Right atrium auricular region (tissue), 2 donors: ENCODE measurements at regions not wholly inside any gene's neighbourhood (a gene's known extent, or its start where the extent isn't known, plus 50 kb on each side); places are given as distances from the start of the nearest gene placed in this dataset.

ENCODE experiments used
- DNase-seq: peaks from one replicate; pipeline ENCODE4 v3.0.0-alpha.2; 2019; ENCODE audit warnings: low spot score
- H3K27ac ChIP-seq, 2 donors: fragments of 200-600 bp; sonication (generic); 1 replicate in 1 of 2; 2 replicates in 1 of 2; pipeline ENCODE4 v1.5.1; 2016 to 2019
- H3K27me3 ChIP-seq, 2 donors: fragments of 200-600 bp; sonication (generic); one replicate each; pipeline versions ENCODE4 v1.5.1 to v1.6.0; 2017 to 2019
- H3K36me3 ChIP-seq: fragments of 200-600 bp; sonication (generic); one replicate; pipeline ENCODE4 v1.5.1; 2016
- H3K4me1 ChIP-seq, 2 donors: fragments of 200-600 bp; sonication (generic); one replicate each; pipeline versions ENCODE4 v1.5.1 to v1.6.0; 2017 to 2019
- H3K4me3 ChIP-seq, 2 donors: fragments of 200-600 bp; sonication (generic); 1 replicate in 1 of 2; 2 replicates in 1 of 2; pipeline ENCODE4 v1.5.1; 2017 to 2019; ENCODE audit warnings: mild to moderate bottlenecking in 1 of 2, moderate library complexity in 1 of 2
- H3K9me3 ChIP-seq, 2 donors: fragments of 200-600 bp; sonication (generic); one replicate each; pipeline ENCODE4 v1.5.1; 2019
- TF ChIP-seq, protein P1 (sequence below), 2 donors: fragments of 200-600 bp; sonication (generic); IDR thresholded peaks; one replicate each; pipeline ENCODE4 v1.5.1; 2019; ENCODE audit warnings: antibody characterized with exemption in 2 of 2

DNA sequence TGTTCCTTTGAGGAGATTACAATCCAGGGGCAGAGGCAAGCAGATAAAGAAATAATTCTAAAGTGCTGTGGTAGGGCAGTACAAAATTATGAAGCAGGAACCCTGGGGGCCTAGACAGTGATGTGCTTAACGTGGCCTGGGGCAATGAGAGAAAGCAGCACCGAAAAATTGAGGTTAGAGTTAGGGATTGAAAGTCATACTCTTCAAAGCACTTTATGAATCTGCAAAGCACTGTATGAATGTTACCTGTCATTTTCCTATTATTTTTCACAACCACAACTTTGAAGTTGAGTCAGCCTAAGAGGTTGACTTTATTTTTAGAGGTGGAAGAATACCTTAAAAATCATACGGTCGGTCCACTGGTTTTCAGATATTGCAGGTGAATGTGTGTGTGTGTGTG is 183.4 kb upstream of the NFIA start:
- no peaks in the 10 kb centered on the region for H3K27me3 ChIP-seq
- H3K36me3 ChIP-seq, result no peaks in the 10 kb centered on the region
- TF ChIP-seq, protein P1, sequence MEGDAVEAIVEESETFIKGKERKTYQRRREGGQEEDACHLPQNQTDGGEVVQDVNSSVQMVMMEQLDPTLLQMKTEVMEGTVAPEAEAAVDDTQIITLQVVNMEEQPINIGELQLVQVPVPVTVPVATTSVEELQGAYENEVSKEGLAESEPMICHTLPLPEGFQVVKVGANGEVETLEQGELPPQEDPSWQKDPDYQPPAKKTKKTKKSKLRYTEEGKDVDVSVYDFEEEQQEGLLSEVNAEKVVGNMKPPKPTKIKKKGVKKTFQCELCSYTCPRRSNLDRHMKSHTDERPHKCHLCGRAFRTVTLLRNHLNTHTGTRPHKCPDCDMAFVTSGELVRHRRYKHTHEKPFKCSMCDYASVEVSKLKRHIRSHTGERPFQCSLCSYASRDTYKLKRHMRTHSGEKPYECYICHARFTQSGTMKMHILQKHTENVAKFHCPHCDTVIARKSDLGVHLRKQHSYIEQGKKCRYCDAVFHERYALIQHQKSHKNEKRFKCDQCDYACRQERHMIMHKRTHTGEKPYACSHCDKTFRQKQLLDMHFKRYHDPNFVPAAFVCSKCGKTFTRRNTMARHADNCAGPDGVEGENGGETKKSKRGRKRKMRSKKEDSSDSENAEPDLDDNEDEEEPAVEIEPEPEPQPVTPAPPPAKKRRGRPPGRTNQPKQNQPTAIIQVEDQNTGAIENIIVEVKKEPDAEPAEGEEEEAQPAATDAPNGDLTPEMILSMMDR (IDR thresholded peaks at IDR 0.05), result no peak
- H3K9me3 ChIP-seq, result no peaks in the 10 kb centered on the region
- no peak for DNase-seq
- peak overlapping the region in 1 of 2 donors; percentile 79 for H3K27ac ChIP-seq
- no peak overlapping the region for H3K4me3 ChIP-seq
- H3K4me1 ChIP-seq, result peaks cover 0 to 37% of the 10 kb centered on the region in 2 donors

DNA sequence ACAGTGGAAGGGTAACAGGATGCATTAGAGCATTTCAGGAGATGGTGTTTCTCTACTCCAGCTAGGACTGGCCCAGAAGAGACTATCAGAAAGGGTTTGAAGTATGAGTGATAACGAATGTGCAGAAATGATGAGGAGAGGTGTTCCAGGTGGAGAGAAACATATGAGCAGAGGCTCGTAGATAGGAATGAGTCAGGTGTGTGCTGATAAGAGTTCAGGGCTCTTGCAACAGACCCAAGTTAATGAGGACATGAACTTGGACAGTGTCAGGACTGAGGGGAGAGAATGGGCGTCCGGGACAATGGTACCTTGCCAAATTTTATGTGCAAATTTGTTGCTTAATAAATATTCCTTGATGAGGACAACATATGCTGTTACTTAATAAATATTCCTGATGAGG is 183.9 kb upstream of the NFIA start:
- Histone ChIP-seq H3K27me3 (no peaks in the 10 kb centered on the region), H3K9me3 (no peaks in the 10 kb centered on the region), H3K4me3 (no peak overlapping the region), H3K27ac (peak overlapping the region in 1 of 2 donors; percentile 79), H3K36me3 (no peaks in the 10 kb centered on the region), H3K4me1 (peaks cover 0 to 37% of the 10 kb centered on the region in 2 donors)
- TF ChIP-seq, protein P1 (IDR thresholded peaks at IDR 0.05), result no peak
- DNase-seq, result no peak

DNA sequence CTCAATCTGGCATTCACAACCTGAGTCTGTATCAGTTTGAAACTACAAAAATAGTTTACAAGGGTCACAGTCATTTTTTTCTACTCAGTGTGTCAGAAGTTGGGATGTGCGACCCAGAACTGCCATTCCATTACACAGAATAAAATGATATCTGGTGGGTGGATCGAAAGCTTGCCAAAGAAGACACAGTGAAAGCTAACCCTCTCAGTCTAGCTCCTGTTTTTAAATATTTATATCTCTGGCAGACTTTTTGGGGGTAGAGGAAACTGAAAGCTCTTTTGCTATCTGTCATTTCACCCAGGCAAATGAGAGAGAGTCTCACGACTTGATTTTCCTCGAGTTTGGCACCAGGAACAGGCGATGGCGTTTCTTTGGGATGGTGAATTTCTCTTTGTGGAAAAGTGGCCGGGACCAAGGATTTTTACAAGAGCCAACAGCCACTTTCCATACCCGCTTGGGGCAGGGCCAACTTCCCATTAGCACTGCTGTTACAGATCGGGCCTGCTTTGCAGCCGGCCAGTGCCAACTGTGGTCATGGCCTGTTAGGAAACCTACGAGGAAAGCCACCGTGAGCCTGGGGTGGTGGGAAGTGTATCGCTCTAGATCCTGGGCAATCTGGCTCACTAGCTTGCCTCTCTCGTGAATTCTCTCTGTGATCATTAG is 185.5 kb upstream of the NFIA start:
- no peak for DNase-seq
- TF ChIP-seq, protein P1 (IDR thresholded peaks at IDR 0.05), result no peak
- peak overlapping the region; percentile 68 to 79 for H3K27ac ChIP-seq
- peaks cover 0 to 33% of the 10 kb centered on the region in 2 donors for H3K4me1 ChIP-seq
- H3K27me3 ChIP-seq, result no peaks in the 10 kb centered on the region
- H3K36me3 ChIP-seq, result no peaks in the 10 kb centered on the region
- no peaks in the 10 kb centered on the region for H3K9me3 ChIP-seq
- H3K4me3 ChIP-seq, result no peak overlapping the region

DNA sequence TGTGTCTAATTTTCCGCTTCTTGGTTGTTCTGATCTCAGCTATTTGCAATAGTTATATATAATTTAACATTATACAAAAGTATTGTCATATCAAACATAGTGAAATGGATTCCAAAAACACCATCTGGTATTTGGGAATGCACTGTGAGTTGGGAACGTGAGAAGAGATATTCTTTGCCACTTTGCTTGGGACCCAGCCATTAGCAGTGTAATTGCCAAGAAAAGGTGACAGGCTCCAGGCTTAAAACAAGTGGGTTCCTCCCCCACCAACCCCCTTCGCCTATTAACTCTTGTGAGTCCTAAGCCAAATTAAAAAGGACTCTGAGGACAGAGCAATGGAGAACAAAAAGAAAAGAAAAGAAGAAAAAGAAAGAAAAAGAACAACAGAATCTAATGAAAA is 186.7 kb upstream of the NFIA start:
- Histone ChIP-seq H3K36me3 (no peaks in the 10 kb centered on the region), H3K4me1 (peaks cover 0 to 33% of the 10 kb centered on the region in 2 donors), H3K27ac (peak overlapping the region; percentile 68 to 79), H3K27me3 (no peaks in the 10 kb centered on the region), H3K9me3 (no peaks in the 10 kb centered on the region), H3K4me3 (no peak overlapping the region)
- TF ChIP-seq, protein P1 (IDR thresholded peaks at IDR 0.05), result no peak
- DNase-seq, result no peak

DNA sequence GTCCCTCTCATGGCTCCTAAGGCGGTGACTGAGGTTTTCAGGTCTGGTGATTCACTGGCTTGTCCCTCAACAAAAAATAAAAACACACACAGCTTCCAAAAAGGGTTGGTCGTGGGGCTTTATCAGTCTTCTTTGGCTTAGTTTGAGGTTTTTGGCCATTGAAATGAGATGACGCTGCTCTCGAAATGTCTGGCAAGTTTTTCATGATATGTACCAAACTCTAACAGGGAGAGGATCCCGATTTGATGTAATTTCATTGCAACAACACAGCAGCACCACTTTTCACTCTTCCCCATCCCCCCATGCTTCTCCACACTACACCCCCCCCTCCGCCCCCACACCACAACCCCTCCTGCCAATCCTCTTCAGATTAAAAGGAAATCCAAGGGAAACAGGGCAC is 187.1 kb upstream of the NFIA start:
- peaks cover 0 to 33% of the 10 kb centered on the region in 2 donors for H3K4me1 ChIP-seq
- TF ChIP-seq, protein P1 (IDR thresholded peaks at IDR 0.05), result no peak
- no peak overlapping the region for H3K4me3 ChIP-seq
- no peaks in the 10 kb centered on the region for H3K36me3 ChIP-seq
- peak overlapping the region; percentile 68 to 79 for H3K27ac ChIP-seq
- H3K27me3 ChIP-seq, result no peaks in the 10 kb centered on the region
- H3K9me3 ChIP-seq, result no peaks in the 10 kb centered on the region
- no peak for DNase-seq

DNA sequence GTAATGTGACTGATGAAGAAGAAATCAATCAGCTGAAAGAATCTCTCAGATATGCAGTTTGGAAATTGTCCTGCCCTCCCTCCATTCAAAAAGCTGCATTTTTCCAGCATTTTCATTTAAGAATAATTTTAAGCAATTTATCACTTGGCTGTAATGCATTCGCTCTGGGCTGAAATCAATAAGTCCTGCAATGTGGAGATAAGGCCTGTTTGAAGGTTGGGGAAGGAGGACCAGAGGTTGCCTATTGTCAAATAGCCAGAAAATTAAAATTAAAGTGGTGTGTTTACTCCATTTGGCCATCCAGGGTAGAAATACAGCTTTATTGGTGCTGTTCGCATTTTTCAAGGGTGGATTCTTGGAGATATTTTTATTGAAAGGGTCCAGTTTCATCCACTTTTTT is 187.6 kb upstream of the NFIA start:
- no peak for DNase-seq
- TF ChIP-seq, protein P1 (IDR thresholded peaks at IDR 0.05), result no peak
- H3K4me1 ChIP-seq, result peaks cover 0 to 33% of the 10 kb centered on the region in 2 donors
- H3K4me3 ChIP-seq, result no peak overlapping the region
- H3K27ac ChIP-seq, result peak overlapping the region; percentile 68 to 79
- H3K9me3 ChIP-seq, result no peaks in the 10 kb centered on the region
- H3K36me3 ChIP-seq, result no peaks in the 10 kb centered on the region
- no peaks in the 10 kb centered on the region for H3K27me3 ChIP-seq
